DOHH2 (cell line): ENCODE measurements at regions not wholly inside any gene's neighbourhood (a gene's known extent, or its start where the extent isn't known, plus 50 kb on each side); places are given as distances from the start of the nearest gene placed in this dataset.

Experiments used
- EZH2phosphoT487 ChIP-seq: fragments of 200-600 bp; sonication (generic); IDR thresholded peaks from 2 replicates; pipeline ENCODE4 v1.6.1; 2017; ENCODE audit warnings: borderline replicate concordance, mild to moderate bottlenecking, antibody characterized with exemption, low read length, moderate library complexity, mixed read lengths
- TF ChIP-seq, protein P1 (sequence below): fragments of 200-600 bp; sonication (generic); IDR thresholded peaks from one replicate; pipeline ENCODE4 v1.5.1; 2014; ENCODE audit warnings: antibody characterized with exemption, mild to moderate bottlenecking, low read depth, low read length; ENCODE audit not compliant: poor library complexity, severe bottlenecking

DNA sequence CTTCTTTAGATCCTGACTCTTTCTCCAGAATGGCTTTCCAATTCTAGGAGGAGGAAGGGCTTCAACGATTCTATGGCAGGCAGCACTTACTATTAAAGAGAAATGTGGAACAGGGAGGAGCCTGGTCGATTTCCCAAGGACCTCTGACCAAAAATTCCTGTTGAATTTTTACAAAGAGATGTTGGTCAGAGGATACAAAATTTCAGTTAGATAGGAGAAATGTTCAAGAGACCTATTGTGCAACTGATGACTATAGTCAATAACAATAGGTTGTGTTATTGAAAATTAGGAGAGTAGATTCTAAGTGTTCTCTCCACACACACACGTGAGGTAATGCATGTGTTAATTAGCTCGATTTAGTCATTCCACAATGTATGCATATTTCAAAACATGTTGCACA is 130.1 kb upstream of the TNFAIP3 start:
- TF ChIP-seq, protein P1, sequence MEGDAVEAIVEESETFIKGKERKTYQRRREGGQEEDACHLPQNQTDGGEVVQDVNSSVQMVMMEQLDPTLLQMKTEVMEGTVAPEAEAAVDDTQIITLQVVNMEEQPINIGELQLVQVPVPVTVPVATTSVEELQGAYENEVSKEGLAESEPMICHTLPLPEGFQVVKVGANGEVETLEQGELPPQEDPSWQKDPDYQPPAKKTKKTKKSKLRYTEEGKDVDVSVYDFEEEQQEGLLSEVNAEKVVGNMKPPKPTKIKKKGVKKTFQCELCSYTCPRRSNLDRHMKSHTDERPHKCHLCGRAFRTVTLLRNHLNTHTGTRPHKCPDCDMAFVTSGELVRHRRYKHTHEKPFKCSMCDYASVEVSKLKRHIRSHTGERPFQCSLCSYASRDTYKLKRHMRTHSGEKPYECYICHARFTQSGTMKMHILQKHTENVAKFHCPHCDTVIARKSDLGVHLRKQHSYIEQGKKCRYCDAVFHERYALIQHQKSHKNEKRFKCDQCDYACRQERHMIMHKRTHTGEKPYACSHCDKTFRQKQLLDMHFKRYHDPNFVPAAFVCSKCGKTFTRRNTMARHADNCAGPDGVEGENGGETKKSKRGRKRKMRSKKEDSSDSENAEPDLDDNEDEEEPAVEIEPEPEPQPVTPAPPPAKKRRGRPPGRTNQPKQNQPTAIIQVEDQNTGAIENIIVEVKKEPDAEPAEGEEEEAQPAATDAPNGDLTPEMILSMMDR: no peak
- no peak for TF ChIP-seq EZH2phosphoT487
